ENCODE measurements at regions not wholly inside any gene's neighbourhood (a gene's known extent, or its start where the extent isn't known, plus 50 kb on each side); places are given as distances from the start of the nearest gene placed in this dataset.

DNA sequence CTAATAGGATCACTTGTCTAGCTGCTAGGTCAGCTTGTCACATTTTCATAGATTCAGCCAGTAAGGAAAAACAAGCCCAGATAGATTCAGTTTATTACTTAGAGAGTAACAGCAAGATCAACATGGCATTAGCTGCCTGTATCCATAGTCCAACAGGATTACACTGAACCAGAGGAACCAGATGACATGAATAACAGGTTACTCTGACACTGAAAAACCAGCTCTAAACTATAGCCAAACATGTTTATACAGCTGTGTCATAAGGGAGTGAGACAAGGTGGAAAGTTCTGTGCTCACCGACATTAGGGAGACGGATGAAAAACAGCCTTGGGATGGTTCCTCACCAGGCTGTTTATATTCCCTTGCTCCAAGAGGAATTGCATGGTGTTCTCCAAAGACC lies 102.9 kb upstream of the EOLA2 start:
- TF ChIP-seq, protein P1, sequence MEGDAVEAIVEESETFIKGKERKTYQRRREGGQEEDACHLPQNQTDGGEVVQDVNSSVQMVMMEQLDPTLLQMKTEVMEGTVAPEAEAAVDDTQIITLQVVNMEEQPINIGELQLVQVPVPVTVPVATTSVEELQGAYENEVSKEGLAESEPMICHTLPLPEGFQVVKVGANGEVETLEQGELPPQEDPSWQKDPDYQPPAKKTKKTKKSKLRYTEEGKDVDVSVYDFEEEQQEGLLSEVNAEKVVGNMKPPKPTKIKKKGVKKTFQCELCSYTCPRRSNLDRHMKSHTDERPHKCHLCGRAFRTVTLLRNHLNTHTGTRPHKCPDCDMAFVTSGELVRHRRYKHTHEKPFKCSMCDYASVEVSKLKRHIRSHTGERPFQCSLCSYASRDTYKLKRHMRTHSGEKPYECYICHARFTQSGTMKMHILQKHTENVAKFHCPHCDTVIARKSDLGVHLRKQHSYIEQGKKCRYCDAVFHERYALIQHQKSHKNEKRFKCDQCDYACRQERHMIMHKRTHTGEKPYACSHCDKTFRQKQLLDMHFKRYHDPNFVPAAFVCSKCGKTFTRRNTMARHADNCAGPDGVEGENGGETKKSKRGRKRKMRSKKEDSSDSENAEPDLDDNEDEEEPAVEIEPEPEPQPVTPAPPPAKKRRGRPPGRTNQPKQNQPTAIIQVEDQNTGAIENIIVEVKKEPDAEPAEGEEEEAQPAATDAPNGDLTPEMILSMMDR (IDR thresholded peaks at IDR 0.05), result no peak
- TF ChIP-seq SIN3A (IDR thresholded peaks at IDR 0.05; ENCODE audit: borderline replicate concordance, insufficient read depth, low read depth, low read length), result no peak
- TF ChIP-seq POLR2AphosphoS5 (IDR thresholded peaks at IDR 0.05; ENCODE audit: low read depth, low read length), result no peak

Measured in Panc1 (cell line).